ENCODE measurements at regions not wholly inside any gene's neighbourhood (a gene's known extent, or its start where the extent isn't known, plus 50 kb on each side); places are given as distances from the start of the nearest gene placed in this dataset.

- H3K4me3 ChIP-seq (ENCODE audit: low read length): no peak overlapping the region
- DNase-seq (ENCODE audit: low read depth): no peak
- TF ChIP-seq, protein P1, sequence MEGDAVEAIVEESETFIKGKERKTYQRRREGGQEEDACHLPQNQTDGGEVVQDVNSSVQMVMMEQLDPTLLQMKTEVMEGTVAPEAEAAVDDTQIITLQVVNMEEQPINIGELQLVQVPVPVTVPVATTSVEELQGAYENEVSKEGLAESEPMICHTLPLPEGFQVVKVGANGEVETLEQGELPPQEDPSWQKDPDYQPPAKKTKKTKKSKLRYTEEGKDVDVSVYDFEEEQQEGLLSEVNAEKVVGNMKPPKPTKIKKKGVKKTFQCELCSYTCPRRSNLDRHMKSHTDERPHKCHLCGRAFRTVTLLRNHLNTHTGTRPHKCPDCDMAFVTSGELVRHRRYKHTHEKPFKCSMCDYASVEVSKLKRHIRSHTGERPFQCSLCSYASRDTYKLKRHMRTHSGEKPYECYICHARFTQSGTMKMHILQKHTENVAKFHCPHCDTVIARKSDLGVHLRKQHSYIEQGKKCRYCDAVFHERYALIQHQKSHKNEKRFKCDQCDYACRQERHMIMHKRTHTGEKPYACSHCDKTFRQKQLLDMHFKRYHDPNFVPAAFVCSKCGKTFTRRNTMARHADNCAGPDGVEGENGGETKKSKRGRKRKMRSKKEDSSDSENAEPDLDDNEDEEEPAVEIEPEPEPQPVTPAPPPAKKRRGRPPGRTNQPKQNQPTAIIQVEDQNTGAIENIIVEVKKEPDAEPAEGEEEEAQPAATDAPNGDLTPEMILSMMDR (IDR thresholded peaks at IDR 0.05; ENCODE audit: insufficient read depth, low read depth, low read length, missing control alignments): no peak
Measured at GRCh38 chr2:12513339-12513738, 203.4 kb upstream of the TRIB2 start.

- H3K4me3 ChIP-seq (ENCODE audit: low read length): no peak overlapping the region
- TF ChIP-seq, protein P1 (IDR thresholded peaks at IDR 0.05; ENCODE audit: insufficient read depth, low read depth, low read length, missing control alignments): no peak
- DNase-seq (ENCODE audit: low read depth): no peak
Measured at GRCh38 chr2:12514168-12514567, 202.6 kb upstream of the TRIB2 start.

GRCh38 chr2:12514631-12515437 is 201.9 kb upstream of the TRIB2 start:
- no peak overlapping the region for H3K4me3 ChIP-seq (ENCODE audit: low read length)
- DNase-seq (ENCODE audit: low read depth): peak; percentile 32
- TF ChIP-seq, protein P1 (IDR thresholded peaks at IDR 0.05; ENCODE audit: insufficient read depth, low read depth, low read length, missing control alignments): no peak

DNA sequence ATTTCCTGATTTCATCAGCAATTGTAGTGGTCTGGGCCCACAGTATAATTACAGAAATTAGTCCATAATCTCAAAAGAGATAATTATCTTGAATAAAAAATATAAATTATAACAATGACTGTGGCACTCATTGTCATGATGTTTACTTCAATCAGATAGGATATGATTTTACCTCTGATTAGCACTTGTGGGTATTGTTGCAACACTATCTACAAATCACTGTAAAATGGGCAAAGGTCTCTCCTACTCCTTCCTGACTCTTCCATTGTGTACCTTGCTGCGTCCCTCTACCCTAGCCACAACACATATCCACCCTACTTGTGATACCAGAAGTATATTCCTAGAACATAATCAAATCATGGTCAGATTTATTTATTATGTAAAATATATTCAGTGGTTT is 200.9 kb upstream of the TRIB2 start:
- H3K4me3 ChIP-seq (ENCODE audit: low read length): no peak overlapping the region
- no peak for DNase-seq (ENCODE audit: low read depth)
- TF ChIP-seq, protein P1 (IDR thresholded peaks at IDR 0.05; ENCODE audit: insufficient read depth, low read depth, low read length, missing control alignments): no peak

DNA sequence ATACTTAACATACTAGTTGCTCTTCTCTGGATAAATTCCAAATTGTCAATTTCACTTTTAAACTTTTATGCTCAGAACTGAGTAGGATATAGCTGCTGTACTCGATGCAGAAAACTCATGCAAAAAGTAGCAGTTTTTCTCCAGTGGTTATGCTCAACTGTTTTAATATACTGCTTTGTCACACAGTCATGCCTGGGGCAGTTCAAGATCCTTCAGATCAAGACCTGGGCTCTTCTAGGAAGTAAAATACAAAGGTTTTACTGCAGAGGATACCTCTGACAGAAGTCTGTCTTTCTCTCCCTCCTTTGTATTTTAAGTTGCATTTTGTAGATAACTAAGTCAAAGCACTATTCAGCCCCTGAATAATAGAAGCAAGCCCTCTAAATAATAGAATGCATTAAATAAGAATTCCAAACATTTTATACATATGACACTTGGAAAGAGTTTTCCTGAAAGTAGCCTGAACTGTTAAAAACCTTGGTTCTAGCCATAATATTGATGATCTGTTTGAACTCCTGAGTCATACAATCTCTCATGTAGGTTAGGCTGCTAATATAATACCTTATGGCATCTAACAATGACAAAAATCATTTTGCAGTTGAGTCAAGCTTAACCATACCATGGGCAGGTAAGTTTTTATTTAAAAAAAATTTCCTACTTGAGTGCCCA is 183.3 kb upstream of the TRIB2 start:
- TF ChIP-seq, protein P1 (IDR thresholded peaks at IDR 0.05; ENCODE audit: insufficient read depth, low read depth, low read length, missing control alignments): no peak
- H3K4me3 ChIP-seq (ENCODE audit: low read length): no peak overlapping the region
- DNase-seq (ENCODE audit: low read depth): peak; percentile 24

GRCh38 chr2:12534646-12535263 is 182.0 kb upstream of the TRIB2 start:
- peak; percentile 86 for DNase-seq (ENCODE audit: low read depth)
- H3K4me3 ChIP-seq (ENCODE audit: low read length): no peak overlapping the region
- TF ChIP-seq, protein P1 (IDR thresholded peaks at IDR 0.05; ENCODE audit: insufficient read depth, low read depth, low read length, missing control alignments): no peak
